ENCODE measurements at regions not wholly inside any gene's neighbourhood (a gene's known extent, or its start where the extent isn't known, plus 50 kb on each side); places are given as distances from the start of the nearest gene placed in this dataset.
"Not testable (repeated sequence)": the region's sequence is repeated elsewhere in the genome, so short reads cannot be mapped to it uniquely, and the experiment has no call there.

GRCh38 chr1:21385022-21385421 lies 54.9 kb upstream of the NBPF3 start:
- DNase-seq, result no peak

GRCh38 chr1:21384620-21385019 lies 55.3 kb upstream of the NBPF3 start:
- peak; percentile 7 for DNase-seq

GRCh38 chr1:21383785-21384401 lies 56.0 kb upstream of the NBPF3 start:
- no peak for DNase-seq

DNA sequence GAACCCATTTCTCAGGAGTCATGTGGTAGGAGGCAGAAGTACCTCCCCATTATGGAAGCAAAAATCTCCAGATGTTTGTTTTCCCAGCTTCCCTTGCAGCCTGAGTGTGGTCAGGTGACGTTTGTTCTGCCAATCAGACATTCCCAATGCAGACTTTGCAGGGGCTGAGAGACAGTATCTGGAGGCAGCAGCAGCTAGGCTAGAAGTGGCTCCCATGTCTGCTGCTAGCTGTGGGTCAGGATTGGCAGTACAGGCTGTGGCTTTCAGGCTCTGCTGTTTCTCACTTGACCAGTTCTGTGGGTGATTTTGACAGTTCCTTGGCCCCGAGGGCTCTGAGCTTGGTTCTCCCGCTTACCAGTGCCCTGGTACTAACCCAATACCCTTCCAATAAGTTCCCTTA lies 58.6 kb upstream of the NBPF3 start:
- DNase-seq, result no peak

GRCh38 chr1:21380147-21380546 lies 59.8 kb upstream of the NBPF3 start:
- not testable (repeated sequence) for DNase-seq

GRCh38 chr1:21379571-21379970 lies 60.4 kb upstream of the NBPF3 start:
- DNase-seq, result no peak

DNA sequence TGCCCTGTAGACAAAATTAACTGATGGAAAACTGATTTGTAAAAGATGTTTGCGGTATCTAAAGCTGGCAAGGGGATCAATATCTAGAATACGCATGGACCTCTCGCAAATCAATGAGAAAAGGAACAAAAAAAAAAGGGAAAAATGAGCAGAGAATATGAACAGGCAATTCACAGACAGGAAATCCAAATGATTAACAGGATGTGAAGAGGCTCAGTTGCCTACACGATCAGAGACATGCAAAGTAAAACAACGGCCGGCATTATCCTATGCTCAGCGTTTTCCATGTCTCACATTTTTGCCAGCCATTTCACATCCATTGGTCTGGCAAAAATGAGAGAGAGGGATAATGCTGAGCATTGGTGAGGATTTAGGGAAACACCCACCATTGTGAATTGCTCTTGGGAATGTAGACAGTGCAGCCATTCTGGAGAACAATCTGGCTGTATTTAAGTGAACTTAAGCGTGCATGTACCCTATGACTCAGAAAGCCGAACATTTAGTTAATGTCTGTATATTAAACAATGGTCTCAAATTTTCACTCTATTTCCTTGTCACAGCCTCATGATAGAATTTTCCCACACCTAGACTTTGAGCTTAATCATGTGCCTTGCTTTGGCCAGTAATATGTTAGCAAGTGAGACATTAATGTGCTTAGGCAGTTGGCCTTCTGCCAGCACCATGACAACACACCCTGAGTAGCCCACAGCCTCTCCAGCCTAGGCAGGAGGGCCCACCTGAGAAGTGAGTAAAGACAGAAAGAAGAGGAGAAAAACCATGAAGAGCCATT lies 61.0 kb upstream of the NBPF3 start:
- no peak for DNase-seq

- no peak for DNase-seq
These were observed 67.6 kb upstream of the NBPF3 start for GRCh38 chr1:21372383-21372782.

DNA sequence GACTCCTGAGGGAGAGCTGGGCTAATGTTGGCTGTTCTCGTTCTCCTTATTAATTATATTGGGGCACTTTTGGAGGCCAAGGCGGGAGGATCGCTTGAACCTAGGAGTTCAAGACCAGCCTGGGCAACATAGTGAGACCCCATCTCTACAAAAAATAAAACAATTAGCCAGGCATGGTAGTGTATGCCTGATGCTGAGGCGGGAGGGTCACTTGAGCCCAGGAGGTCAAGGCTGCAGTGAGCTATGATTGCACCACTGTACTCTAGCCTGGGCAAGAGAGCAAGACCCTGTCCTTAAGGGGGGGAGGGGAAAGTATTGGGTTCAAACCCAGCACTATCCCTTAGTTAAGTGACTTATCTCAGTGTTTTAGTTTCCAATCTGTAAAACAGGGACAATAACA lies 70.0 kb upstream of the NBPF3 start:
- no peak for DNase-seq

GRCh38 chr1:21368515-21369289 lies 71.2 kb upstream of the NBPF3 start:
- DNase-seq, result peak; percentile 86

- DNase-seq, result not testable (repeated sequence)
These were observed 71.9 kb upstream of the NBPF3 start for GRCh38 chr1:21367973-21368514.

DNA sequence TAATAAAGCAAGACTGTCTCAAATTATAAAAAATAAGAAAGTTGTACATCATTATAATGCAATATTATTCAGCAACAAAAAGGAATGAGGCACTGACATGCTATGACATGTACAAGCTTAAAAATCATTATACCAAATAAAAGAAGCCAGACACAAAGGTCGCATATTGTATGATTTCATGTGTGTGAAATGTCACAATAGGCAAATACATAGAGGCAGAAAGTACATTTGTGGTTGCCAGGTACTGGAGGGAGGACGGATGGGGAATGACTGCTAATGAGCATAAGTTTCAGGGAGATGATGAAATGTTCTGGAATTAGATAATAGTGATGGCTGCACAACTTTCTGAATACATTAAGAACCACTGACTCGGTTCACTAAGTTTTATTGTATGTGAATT lies 73.6 kb upstream of the NBPF3 start:
- DNase-seq, result no peak

GRCh38 chr1:21365036-21365435 lies 74.8 kb upstream of the ECE1 start:
- no peak for DNase-seq

DNA sequence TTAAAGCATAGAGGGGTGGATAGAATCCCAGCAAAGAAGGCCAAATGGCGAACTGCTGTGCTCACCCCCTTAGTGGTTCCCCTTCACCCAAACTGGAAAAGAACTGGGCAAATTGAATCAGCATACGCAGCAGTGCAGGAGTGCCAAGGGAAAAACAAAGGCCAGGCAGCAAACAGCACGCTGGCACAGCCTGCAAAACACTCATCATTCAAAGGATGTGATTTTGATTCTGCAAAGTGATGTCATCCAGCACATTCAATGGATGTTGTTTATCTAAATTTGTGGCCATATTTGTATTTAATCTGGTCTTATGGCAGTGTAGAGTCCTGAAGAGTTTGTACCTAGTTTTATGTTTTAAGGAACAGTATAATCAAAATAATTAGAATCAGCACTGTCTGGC lies 71.8 kb upstream of the ECE1 start:
- peak; percentile 73 for DNase-seq

DNA sequence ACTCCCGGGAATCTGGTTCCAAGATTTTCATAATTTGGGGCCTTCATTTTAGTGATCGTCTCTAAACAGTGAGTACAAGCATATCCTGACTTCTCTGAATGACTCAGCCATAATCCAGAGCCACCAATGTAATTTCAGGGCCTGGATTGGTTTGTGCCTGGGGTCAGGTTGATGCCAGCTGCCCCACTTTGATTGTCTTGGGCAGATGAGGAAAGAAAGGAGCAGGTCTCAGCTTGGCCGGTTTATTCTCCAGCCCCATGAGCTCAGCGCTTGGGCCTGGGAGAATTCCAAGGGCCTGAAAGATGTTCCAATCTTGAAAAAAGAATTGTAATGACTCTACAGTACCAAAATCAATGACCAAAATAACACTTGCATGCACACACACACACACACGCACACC lies 71.2 kb upstream of the ECE1 start:
- DNase-seq, result peak; percentile 46

DNA sequence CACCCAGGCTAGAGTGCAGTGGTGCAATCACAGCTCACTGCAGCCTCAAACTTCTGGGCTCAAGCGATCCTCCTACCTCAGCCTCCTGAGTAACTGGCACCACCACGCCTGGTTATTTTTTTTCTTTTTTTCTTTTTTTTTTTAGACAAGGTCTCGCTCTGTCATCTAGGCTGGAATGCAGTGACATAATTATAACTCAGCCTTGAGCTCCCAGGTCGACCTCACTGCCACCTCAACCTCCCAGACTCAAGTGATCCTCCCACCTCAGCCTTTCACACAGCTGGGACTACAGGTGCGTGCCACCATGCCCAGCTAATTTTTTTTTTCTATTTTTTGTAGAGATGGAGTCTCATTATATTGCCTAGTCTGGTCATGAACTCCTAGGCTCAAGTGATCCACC lies 66.9 kb upstream of the ECE1 start:
- no peak for DNase-seq

DNA sequence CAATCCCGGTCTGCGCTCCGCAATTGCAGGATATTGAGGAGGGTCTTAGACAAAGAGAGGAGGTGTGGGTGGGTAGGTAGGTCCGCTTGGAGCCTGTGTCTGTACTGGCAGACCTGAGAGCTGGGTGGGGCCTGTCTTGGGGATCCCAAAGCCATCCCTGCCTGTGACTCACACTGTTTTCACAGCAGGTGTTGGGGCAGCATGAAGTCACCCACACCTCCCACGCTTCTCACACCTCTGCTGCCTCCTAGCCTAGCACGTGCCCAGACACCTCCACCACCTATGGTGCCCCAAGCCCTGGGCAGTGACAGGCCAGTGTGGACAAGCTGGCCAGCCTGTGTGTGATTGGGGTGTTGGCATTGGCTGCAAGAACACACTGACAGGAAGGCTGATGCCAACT lies 65.7 kb upstream of the ECE1 start:
- DNase-seq, result no peak

DNA sequence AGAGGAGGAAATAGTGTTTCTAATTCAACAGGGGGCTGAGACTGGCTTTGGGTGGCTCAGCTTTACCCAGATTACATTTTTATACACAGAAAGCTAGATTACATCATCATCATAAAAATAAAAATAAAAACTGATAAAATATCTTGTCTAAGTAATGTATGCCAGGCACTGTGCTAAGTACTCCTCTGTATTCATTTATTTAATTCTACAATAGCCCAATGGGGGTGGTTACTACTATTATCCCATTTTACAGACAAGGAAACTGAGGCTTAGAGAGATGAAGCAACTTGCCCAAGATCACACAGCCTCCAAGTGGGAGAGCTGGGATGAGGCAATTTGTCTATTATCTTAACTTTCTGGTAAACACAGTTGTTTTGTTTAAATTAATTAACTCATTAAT lies 62.3 kb upstream of the ECE1 start:
- no peak for DNase-seq

- no peak for DNase-seq
These were observed 61.6 kb upstream of the ECE1 start for GRCh38 chr1:21351901-21352300.

DNA sequence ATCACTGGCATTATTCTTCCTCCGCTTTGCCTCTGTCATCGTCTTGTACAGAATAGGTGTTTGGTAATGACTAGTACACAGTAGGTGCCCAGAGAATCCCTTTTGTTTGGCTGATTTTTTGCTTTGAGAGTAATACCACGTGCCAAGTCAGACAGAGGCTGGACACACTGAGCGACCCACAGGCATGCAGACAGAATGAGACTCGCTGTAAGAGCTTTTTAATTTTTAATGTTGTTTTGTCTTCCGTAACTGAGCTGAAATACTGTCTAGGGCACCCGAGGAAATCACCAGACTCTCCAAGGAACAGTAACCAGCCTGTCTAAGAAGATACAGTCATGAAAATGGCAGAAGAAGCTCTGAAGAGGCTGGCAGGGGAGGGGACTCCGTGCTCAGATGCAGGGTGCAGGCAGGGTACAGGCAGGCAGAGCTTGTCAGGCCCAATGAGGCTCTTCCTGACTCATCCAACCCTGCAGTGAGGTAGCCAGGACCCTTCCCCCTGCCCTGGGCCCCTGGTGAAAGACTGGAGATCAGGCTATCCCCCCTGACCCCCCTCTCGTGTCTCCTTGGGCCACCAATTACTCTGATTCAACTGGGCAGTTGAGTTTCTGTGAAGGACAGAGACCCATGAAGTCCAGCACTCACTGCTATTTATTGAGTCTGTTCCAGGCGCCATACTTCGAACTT lies 60.1 kb upstream of the ECE1 start:
- no peak for DNase-seq

- DNase-seq, result no peak
These were observed 59.4 kb upstream of the ECE1 start for GRCh38 chr1:21349693-21350092.

DNA sequence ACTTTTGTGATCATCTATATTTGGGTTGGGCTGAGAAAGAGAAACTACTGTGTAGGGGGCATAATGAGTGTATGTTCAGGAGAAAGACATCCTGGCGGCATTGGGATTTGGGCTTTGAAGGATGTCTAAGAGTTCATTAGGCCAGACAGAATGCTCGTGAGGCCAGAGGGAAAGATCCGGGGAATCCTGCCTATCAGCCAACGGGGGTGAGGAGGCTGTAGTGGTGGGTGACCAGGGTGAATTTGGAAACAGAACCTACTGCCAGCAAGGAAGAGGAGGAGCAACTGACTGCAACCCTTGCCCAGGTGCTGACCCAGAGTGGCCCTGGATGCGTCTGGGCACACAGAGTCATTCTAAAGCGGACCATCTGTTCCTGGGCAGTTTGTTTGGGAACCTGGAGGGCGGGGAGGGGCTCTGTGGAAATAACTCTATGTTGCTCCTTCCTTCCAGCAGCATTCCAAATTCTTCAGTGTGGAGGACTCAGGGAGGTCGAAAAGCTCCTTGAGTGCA lies 56.9 kb upstream of the ECE1 start:
- no peak for DNase-seq

All from midbrain (tissue), 1 donor.